ENCODE measurements at regions not wholly inside any gene's neighbourhood (a gene's known extent, or its start where the extent isn't known, plus 50 kb on each side); places are given as distances from the start of the nearest gene placed in this dataset.

DNA sequence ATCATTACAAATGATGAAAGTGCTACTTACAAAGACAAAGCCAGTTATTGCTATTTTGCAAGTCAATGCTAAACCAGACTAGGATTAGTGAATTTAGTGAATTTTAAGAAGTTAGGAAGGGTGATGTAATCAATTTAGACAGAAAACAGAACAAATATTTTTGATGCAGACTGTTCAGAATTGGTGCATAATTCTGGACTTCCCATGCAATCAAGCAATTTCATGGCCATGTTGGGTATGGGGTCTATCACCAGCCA lies 85.4 kb downstream of the CH25H start:
- no peak for FAIRE-seq

GRCh38 chr10:89120931-89121763 lies 86.0 kb downstream of the CH25H start:
- no peaks in the 10 kb centered on the region for H3K9me1 ChIP-seq (ENCODE audit: control insufficient read depth, extremely low read depth, insufficient read depth, low read length)
- TF ChIP-seq EZH2 (IDR thresholded peaks at IDR 0.05; ENCODE audit: low read length) = no peak
- no peak for TF ChIP-seq CTCF (optimal IDR thresholded peaks at IDR 0.05 in 1 of 3, IDR thresholded peaks at IDR 0.05 in 1 of 3, conservative IDR thresholded peaks at IDR 0.05 in 1 of 3; ENCODE audit: extremely low read depth in 1 of 3, insufficient read depth in 2 of 3, low read length in 3 of 3)
- H2AFZ ChIP-seq (ENCODE audit: control insufficient read depth, low read length) = no peak overlapping the region
- no peak overlapping the region for H3K4me2 ChIP-seq (ENCODE audit: control insufficient read depth, extremely low read depth, insufficient read depth, low read depth, low read length)
- dilution Hi-C loops (cut with MboI; ENCODE audit: extremely low pct_ligation_motif_present, low sequenced_read_pairs) = no loop called here
- H3K27ac ChIP-seq (ENCODE audit: control insufficient read depth, insufficient read depth, low read length) = no peak overlapping the region
- no peaks in the 10 kb centered on the region for H3K79me2 ChIP-seq (ENCODE audit: control insufficient read depth, insufficient read depth, low read length)
- FAIRE-seq = no peak
- H3K36me3 ChIP-seq (ENCODE audit: control insufficient read depth in 2 of 2, extremely low read depth in 1 of 2, insufficient read depth in 2 of 2, low read length in 2 of 2) = no peaks in the 10 kb centered on the region
- peaks cover 26% of the 10 kb centered on the region for H3K4me1 ChIP-seq (ENCODE audit: control insufficient read depth, extremely low read depth, insufficient read depth, low read length)
- no peaks in the 10 kb centered on the region for H4K20me1 ChIP-seq (ENCODE audit: control insufficient read depth, extremely low read depth, insufficient read depth, low read length)
- no peaks in the 10 kb centered on the region for H3K9me3 ChIP-seq (ENCODE audit: control insufficient read depth, low read depth, low read length)
- no peak for DNase-seq (ENCODE audit: low read depth, low spot score)
- no peak overlapping the region for H3K9ac ChIP-seq (ENCODE audit: control insufficient read depth, extremely low read depth, insufficient read depth, low read length)
- no peak overlapping the region for H3K4me3 ChIP-seq (ENCODE audit: control insufficient read depth in 2 of 3, extremely low read depth in 1 of 3, insufficient read depth in 2 of 3, low read depth in 1 of 3, low read length in 3 of 3)
- no peaks in the 10 kb centered on the region for H3K27me3 ChIP-seq (ENCODE audit: control insufficient read depth, extremely low read depth, insufficient read depth, low read length)

More for the DNA sequence above, 85.4 kb downstream of the CH25H start:
- Histone ChIP-seq H3K9me1 (ENCODE audit: control insufficient read depth, extremely low read depth, insufficient read depth, low read length) (no peaks in the 10 kb centered on the region), H3K36me3 (ENCODE audit: control insufficient read depth in 2 of 2, extremely low read depth in 1 of 2, insufficient read depth in 2 of 2, low read length in 2 of 2) (no peaks in the 10 kb centered on the region), H3K27ac (ENCODE audit: control insufficient read depth, insufficient read depth, low read length) (no peak overlapping the region), H3K9me3 (ENCODE audit: control insufficient read depth, low read depth, low read length) (no peaks in the 10 kb centered on the region), H3K79me2 (ENCODE audit: control insufficient read depth, insufficient read depth, low read length) (no peaks in the 10 kb centered on the region), H3K4me2 (ENCODE audit: control insufficient read depth, extremely low read depth, insufficient read depth, low read depth, low read length) (no peak overlapping the region), H2AFZ (ENCODE audit: control insufficient read depth, low read length) (no peak overlapping the region), H4K20me1 (ENCODE audit: control insufficient read depth, extremely low read depth, insufficient read depth, low read length) (no peaks in the 10 kb centered on the region), H3K4me1 (ENCODE audit: control insufficient read depth, extremely low read depth, insufficient read depth, low read length) (peaks cover 20% of the 10 kb centered on the region), H3K4me3 (ENCODE audit: control insufficient read depth in 2 of 3, extremely low read depth in 1 of 3, insufficient read depth in 2 of 3, low read depth in 1 of 3, low read length in 3 of 3) (no peak overlapping the region), H3K27me3 (ENCODE audit: control insufficient read depth, extremely low read depth, insufficient read depth, low read length) (no peaks in the 10 kb centered on the region), H3K9ac (ENCODE audit: control insufficient read depth, extremely low read depth, insufficient read depth, low read length) (no peak overlapping the region)
- dilution Hi-C loops (cut with MboI; ENCODE audit: extremely low pct_ligation_motif_present, low sequenced_read_pairs) = no loop called here
- no peak for DNase-seq (ENCODE audit: low read depth, low spot score)
- TF ChIP-seq CTCF (optimal IDR thresholded peaks at IDR 0.05 in 1 of 3, IDR thresholded peaks at IDR 0.05 in 1 of 3, conservative IDR thresholded peaks at IDR 0.05 in 1 of 3; ENCODE audit: extremely low read depth in 1 of 3, insufficient read depth in 2 of 3, low read length in 3 of 3) (no peak), EZH2 (IDR thresholded peaks at IDR 0.05; ENCODE audit: low read length) (no peak)
